ENCODE measurements at regions not wholly inside any gene's neighbourhood (a gene's known extent, or its start where the extent isn't known, plus 50 kb on each side); places are given as distances from the start of the nearest gene placed in this dataset.

DNA sequence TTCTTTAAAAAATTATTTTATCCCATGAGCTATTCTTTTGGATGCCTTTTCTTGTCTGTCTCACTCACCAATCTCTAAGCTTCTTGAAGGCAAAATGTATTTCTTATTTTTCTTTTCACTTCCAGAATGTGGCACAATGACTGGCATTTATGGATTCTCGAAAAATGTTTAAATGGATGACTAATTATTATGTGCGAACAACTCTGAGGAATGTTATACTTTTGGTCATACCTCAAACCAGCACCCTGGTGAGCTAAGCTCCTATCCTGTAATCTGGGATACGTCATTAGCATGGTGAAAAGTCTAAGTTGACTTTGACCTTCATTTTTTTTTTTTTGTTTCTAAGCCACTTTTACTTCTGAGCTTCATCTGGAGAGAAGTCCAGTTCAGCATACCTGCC, 214.0 kb upstream of the CEP162 start:
- intact Hi-C loops (cut with DNase I) = no loop called here
- TF ChIP-seq, protein P1, sequence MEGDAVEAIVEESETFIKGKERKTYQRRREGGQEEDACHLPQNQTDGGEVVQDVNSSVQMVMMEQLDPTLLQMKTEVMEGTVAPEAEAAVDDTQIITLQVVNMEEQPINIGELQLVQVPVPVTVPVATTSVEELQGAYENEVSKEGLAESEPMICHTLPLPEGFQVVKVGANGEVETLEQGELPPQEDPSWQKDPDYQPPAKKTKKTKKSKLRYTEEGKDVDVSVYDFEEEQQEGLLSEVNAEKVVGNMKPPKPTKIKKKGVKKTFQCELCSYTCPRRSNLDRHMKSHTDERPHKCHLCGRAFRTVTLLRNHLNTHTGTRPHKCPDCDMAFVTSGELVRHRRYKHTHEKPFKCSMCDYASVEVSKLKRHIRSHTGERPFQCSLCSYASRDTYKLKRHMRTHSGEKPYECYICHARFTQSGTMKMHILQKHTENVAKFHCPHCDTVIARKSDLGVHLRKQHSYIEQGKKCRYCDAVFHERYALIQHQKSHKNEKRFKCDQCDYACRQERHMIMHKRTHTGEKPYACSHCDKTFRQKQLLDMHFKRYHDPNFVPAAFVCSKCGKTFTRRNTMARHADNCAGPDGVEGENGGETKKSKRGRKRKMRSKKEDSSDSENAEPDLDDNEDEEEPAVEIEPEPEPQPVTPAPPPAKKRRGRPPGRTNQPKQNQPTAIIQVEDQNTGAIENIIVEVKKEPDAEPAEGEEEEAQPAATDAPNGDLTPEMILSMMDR (IDR thresholded peaks at IDR 0.05) = no peak
- no peaks in the 10 kb centered on the region for H3K36me3 ChIP-seq
- no peak overlapping the region for H3K27ac ChIP-seq
- DNase-seq (no peak), ATAC-seq (no peak)
- H3K4me3 ChIP-seq = no peak overlapping the region
- no peaks in the 10 kb centered on the region for H3K27me3 ChIP-seq
- no peaks in the 10 kb centered on the region for H3K9me3 ChIP-seq
- 81 to 87% methylated on average over 3 of the region's 3 CpGs for WGBS, 2 donors
- H3K4me1 ChIP-seq = no peaks in the 10 kb centered on the region

DNA sequence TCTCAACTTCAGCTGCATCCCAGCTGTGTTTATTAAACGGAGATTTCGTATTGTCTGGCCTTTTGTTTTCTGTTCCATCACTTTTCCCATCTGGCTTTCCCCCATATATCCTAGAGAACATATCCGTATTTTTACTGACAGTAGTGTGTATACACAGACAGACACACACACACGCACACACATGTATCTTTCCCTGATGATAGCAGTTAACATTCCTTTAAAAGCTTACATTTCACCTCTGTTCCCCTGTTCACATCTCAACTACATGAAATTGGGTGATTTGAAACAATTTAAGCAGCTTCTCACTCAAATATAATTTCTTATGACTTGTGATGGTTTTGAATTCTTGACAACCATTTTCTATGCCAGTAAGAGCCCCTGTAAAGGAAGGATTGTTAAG, 207.1 kb upstream of the CEP162 start:
- no peaks in the 10 kb centered on the region for H3K27me3 ChIP-seq
- no peaks in the 10 kb centered on the region for H3K36me3 ChIP-seq
- 85 to 88% methylated on average over 4 of the region's 4 CpGs for WGBS, 2 donors
- ATAC-seq = no peak
- intact Hi-C loops (cut with DNase I) = no loop called here
- H3K4me3 ChIP-seq = no peak overlapping the region
- no peak overlapping the region for H3K27ac ChIP-seq
- DNase-seq = no peak
- TF ChIP-seq, protein P1 (IDR thresholded peaks at IDR 0.05) = no peak
- no peaks in the 10 kb centered on the region for H3K9me3 ChIP-seq
- H3K4me1 ChIP-seq = no peaks in the 10 kb centered on the region

DNA sequence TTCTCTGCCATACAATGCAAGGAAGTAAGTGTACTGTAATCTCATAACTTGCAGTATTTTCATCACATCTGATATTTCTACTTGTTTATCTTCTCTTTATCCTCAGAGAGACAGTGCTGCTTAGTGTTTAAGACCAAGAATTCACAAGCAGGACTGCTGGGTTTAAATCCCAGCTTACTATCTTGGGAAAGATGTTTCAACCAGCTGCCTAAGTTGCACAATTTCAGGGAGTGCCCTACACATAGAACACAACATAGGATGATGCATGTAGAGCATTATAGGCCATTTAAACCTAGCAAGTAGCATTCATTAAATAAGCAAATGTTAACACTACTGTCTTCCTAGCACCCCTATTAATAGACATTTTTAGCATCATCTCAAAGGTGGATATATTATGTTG, 205.2 kb upstream of the CEP162 start:
- Histone ChIP-seq H3K27me3 (peaks cover 0 to under 1% (median 0%) of the 10 kb centered on the region in 7 donors), H3K27ac (no peak overlapping the region), H3K36me3 (no peaks in the 10 kb centered on the region), H3K4me1 (no peaks in the 10 kb centered on the region), H3K4me3 (no peak overlapping the region), H3K9me3 (no peaks in the 10 kb centered on the region)
- intact Hi-C loops (cut with DNase I) = no loop called here
- no peak for ATAC-seq
- TF ChIP-seq, protein P1 (IDR thresholded peaks at IDR 0.05) = no peak
- no peak for DNase-seq

DNA sequence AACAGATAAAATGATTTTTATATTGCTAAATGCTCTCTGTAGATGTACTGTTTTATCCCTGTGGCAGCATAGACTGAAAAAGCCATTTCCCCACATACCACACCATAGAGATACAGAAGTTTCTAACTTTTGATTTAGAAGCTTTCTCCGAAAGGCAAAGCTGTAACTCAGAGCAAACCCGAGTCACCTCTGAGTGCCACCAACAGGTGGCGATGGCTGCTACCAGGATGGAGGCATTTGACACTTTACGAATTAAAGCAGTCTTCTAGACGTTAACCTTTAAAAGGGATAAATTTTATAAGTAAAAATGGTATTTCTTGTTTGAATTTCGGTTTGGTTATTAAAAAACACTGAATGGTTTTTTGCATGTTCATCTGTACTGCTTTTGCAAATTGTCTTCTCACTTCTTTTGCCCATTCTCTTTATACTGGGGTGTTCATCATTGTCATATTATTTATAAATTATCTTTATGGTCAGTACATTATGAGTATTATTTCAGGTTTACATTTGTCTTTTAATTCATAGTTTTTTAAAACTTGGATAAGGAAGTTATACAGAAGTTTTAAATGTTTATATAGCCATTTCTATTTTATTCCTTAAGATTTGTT, 201.0 kb upstream of the CEP162 start:
- ATAC-seq (peak in 2 of 8 donors; percentile 30 to 57), DNase-seq (peak in 1 of 2 donors; percentile 37)
- intact Hi-C loops (cut with DNase I) = loop anchor here in 6 of 10 donors (10.0 kb wide), 5 partner anchors 136 to 896 kb away; partner anchors contain the start of gene TBX18 (in 3 of the 6)
- Histone ChIP-seq H3K36me3 (no peaks in the 10 kb centered on the region), H3K4me3 (no peak overlapping the region), H3K27ac (no peak overlapping the region), H3K9me3 (no peaks in the 10 kb centered on the region), H3K4me1 (no peaks in the 10 kb centered on the region), H3K27me3 (peaks cover 0 to 4% (median 0%) of the 10 kb centered on the region in 7 donors)
- TF ChIP-seq, protein P1 (IDR thresholded peaks at IDR 0.05) = peak; percentile 8 to 67 (median 57)
- 11% methylated on average over 6 of the region's 6 CpGs for WGBS, 2 donors
